Neural progenitor cell (in vitro differentiated cells): ENCODE measurements at regions not wholly inside any gene's neighbourhood (a gene's known extent, or its start where the extent isn't known, plus 50 kb on each side); places are given as distances from the start of the nearest gene placed in this dataset.
A peak's percentile ranks its signal among the peaks of the same experiment; 100 is the strongest.

Experiments used
- DNase-seq: peaks from one replicate; pipeline ENCODE4 v3.0.0-alpha.2; 2016; ENCODE audit warnings: low spot score
- H2AFZ ChIP-seq: fragments of 200-600 bp; sonication (generic); replicated peaks from 2 replicates; pipeline ENCODE4 v1.6.1; 2016; ENCODE audit warnings: antibody characterized with exemption
- H3F3A ChIP-seq: fragments of 200-600 bp; sonication (generic); 2 replicates; pipeline ENCODE4 v1.6.1; 2016; ENCODE audit warnings: antibody characterized with exemption, low read depth
- H3K27ac ChIP-seq: fragments of 200-600 bp; sonication (generic); 2 replicates; pipeline ENCODE4 v1.5.1; 2016; ENCODE audit warnings: mild to moderate bottlenecking
- H3K27me3 ChIP-seq: fragments of 200-600 bp; sonication (generic); 2 replicates; pipeline ENCODE4 v1.6.1; 2016; ENCODE audit warnings: mild to moderate bottlenecking, moderate library complexity
- H3K36me3 ChIP-seq: fragments of 200-600 bp; sonication (generic); 2 replicates; pipeline ENCODE4 v1.5.1; 2016
- H3K4me1 ChIP-seq: fragments of 200-600 bp; sonication (generic); 2 replicates; pipeline ENCODE4 v1.6.1; 2016; ENCODE audit warnings: mixed run types
- H3K4me2 ChIP-seq: fragments of 200-600 bp; sonication (generic); 2 replicates; pipeline ENCODE4 v1.6.1; 2016
- H3K4me3 ChIP-seq: fragments of 200-600 bp; sonication (generic); 2 replicates; pipeline ENCODE4 v1.5.1; 2016
- H3K79me2 ChIP-seq: fragments of 200-600 bp; sonication (generic); 2 replicates; pipeline ENCODE4 v1.6.1; 2016; ENCODE audit warnings: low read depth
- H3K9ac ChIP-seq: fragments of 200-600 bp; sonication (generic); 2 replicates; pipeline ENCODE4 v1.6.1; 2016
- H3K9me3 ChIP-seq: fragments of 200-600 bp; sonication (generic); 2 replicates; pipeline ENCODE4 v1.5.1; 2016; ENCODE audit warnings: low read depth
- H4K20me1 ChIP-seq: fragments of 200-600 bp; sonication (generic); 2 replicates; pipeline ENCODE4 v1.6.1; 2016; ENCODE audit warnings: low read depth
- H3K27ac Mint-ChIP-seq: 3 replicates; pipeline ENCODE4 v1.8.0; 2021; ENCODE audit warnings: mixed read lengths
- H3K27me3 Mint-ChIP-seq: 2 replicates; pipeline ENCODE4 v1.8.0; 2022; ENCODE audit warnings: low read depth, mild to moderate bottlenecking, inconsistent platforms, moderate library complexity, mixed read lengths; ENCODE audit not compliant: insufficient read depth
- H3K36me3 Mint-ChIP-seq: 3 replicates; pipeline ENCODE4 v1.8.0; 2021; ENCODE audit warnings: mixed read lengths
- H3K4me1 Mint-ChIP-seq: 3 replicates; pipeline ENCODE4 v1.8.0; 2021; ENCODE audit warnings: mixed read lengths
- H3K4me3 Mint-ChIP-seq: 3 replicates; pipeline ENCODE4 v1.8.0; 2021; ENCODE audit warnings: mild to moderate bottlenecking, moderate library complexity, mixed read lengths
- H3K9me3 Mint-ChIP-seq: 3 replicates; pipeline ENCODE4 v1.8.0; 2020; ENCODE audit warnings: mixed read lengths
- EZH2 ChIP-seq: fragments of 200-600 bp; sonication (generic); IDR thresholded peaks from 2 replicates; pipeline ENCODE4 v1.6.1; 2017; ENCODE audit warnings: antibody characterized with exemption, mild to moderate bottlenecking, moderate library complexity
- EZH2phosphoT487 ChIP-seq: fragments of 200-600 bp; sonication (generic); IDR thresholded peaks from 2 replicates; pipeline ENCODE4 v1.6.1; 2017; ENCODE audit warnings: antibody characterized with exemption
- TF ChIP-seq, protein P1 (sequence below): fragments of 200-600 bp; sonication (generic); IDR thresholded peaks from 2 replicates; pipeline ENCODE4 v1.5.1; 2017; ENCODE audit warnings: antibody characterized with exemption, mild to moderate bottlenecking

GRCh38 chr17:63116967-63117830, 151.2 kb downstream of the TANC2 start:
- Mint-ChIP-seq H3K27ac (peak overlapping the region; percentile 98), H3K4me3 (peak overlapping the region; percentile 67), H3K4me1 (peaks cover 27% of the 10 kb centered on the region), H3K9me3 (no peaks in the 10 kb centered on the region), H3K36me3 (no peaks in the 10 kb centered on the region), H3K27me3 (no peaks in the 10 kb centered on the region)
- no peaks in the 10 kb centered on the region for H3K9me3 ChIP-seq
- H3K4me3 ChIP-seq, result no peak overlapping the region
- H3K4me1 ChIP-seq, result peaks cover 14% of the 10 kb centered on the region
- H3K4me2 ChIP-seq, result no peak overlapping the region
- H3F3A ChIP-seq, result peaks cover 4% of the 10 kb centered on the region
- H3K79me2 ChIP-seq, result no peaks in the 10 kb centered on the region
- TF ChIP-seq EZH2phosphoT487, result no peak
- H3K36me3 ChIP-seq, result no peaks in the 10 kb centered on the region
- H3K9ac ChIP-seq, result no peak overlapping the region
- no peak overlapping the region for H3K27ac ChIP-seq
- no peaks in the 10 kb centered on the region for H4K20me1 ChIP-seq
- no peaks in the 10 kb centered on the region for H3K27me3 ChIP-seq
- DNase-seq, result peak; percentile 64
- H2AFZ ChIP-seq, result no peak overlapping the region

- Mint-ChIP-seq H3K4me3 (no peak overlapping the region), H3K4me1 (peaks cover 38% of the 10 kb centered on the region), H3K36me3 (peaks cover 4% of the 10 kb centered on the region), H3K27me3 (no peaks in the 10 kb centered on the region), H3K9me3 (no peaks in the 10 kb centered on the region), H3K27ac (no peak overlapping the region)
- DNase-seq, result no peak
- no peaks in the 10 kb centered on the region for H3K79me2 ChIP-seq
- TF ChIP-seq EZH2phosphoT487 (no peak), EZH2 (no peak)
- TF ChIP-seq, protein P1, sequence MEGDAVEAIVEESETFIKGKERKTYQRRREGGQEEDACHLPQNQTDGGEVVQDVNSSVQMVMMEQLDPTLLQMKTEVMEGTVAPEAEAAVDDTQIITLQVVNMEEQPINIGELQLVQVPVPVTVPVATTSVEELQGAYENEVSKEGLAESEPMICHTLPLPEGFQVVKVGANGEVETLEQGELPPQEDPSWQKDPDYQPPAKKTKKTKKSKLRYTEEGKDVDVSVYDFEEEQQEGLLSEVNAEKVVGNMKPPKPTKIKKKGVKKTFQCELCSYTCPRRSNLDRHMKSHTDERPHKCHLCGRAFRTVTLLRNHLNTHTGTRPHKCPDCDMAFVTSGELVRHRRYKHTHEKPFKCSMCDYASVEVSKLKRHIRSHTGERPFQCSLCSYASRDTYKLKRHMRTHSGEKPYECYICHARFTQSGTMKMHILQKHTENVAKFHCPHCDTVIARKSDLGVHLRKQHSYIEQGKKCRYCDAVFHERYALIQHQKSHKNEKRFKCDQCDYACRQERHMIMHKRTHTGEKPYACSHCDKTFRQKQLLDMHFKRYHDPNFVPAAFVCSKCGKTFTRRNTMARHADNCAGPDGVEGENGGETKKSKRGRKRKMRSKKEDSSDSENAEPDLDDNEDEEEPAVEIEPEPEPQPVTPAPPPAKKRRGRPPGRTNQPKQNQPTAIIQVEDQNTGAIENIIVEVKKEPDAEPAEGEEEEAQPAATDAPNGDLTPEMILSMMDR, result no peak
- no peaks in the 10 kb centered on the region for H3K27me3 ChIP-seq
- H3K9me3 ChIP-seq, result no peaks in the 10 kb centered on the region
- H3K27ac ChIP-seq, result no peak overlapping the region
- peaks cover 14% of the 10 kb centered on the region for H3K4me1 ChIP-seq
- H3K4me2 ChIP-seq, result no peak overlapping the region
- H3K36me3 ChIP-seq, result no peaks in the 10 kb centered on the region
- H3F3A ChIP-seq, result peaks cover 4% of the 10 kb centered on the region
- no peaks in the 10 kb centered on the region for H4K20me1 ChIP-seq
- no peak overlapping the region for H3K4me3 ChIP-seq
- no peak overlapping the region for H3K9ac ChIP-seq
- no peak overlapping the region for H2AFZ ChIP-seq
Measured at GRCh38 chr17:63120406-63120805, 154.4 kb downstream of the TANC2 start.

DNA sequence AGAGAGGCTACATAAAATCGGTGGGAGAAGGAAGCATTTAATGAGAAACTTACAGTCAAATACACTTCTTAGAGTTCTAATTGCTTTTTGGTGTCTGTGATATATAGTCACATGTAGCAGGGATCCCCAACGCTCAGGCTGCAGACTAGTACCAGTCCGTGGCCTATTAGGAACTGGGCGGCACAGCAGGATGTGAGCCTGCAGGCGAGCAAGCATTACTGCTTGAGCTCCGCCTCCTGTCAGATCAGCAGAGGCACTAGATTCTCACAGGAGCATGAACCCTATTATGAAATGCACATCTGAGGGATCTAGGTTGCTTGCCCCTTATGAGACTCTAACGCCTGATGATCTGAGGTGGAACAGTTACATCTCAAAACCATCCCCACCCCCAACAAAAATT, 158.5 kb downstream of the TANC2 start:
- Histone ChIP-seq H3K79me2 (no peaks in the 10 kb centered on the region), H3K4me2 (no peak overlapping the region), H3K36me3 (no peaks in the 10 kb centered on the region), H4K20me1 (no peaks in the 10 kb centered on the region), H2AFZ (no peak overlapping the region), H3K9me3 (no peaks in the 10 kb centered on the region), H3K9ac (no peak overlapping the region), H3F3A (no peaks in the 10 kb centered on the region), H3K27ac (no peak overlapping the region), H3K4me1 (no peaks in the 10 kb centered on the region), H3K27me3 (no peaks in the 10 kb centered on the region), H3K4me3 (no peak overlapping the region)
- TF ChIP-seq EZH2phosphoT487 (no peak), EZH2 (no peak)
- TF ChIP-seq, protein P1, result no peak
- no peak overlapping the region for H3K27ac Mint-ChIP-seq
- peaks cover 22% of the 10 kb centered on the region for H3K4me1 Mint-ChIP-seq
- H3K4me3 Mint-ChIP-seq, result no peak overlapping the region
- H3K9me3 Mint-ChIP-seq, result no peaks in the 10 kb centered on the region
- H3K36me3 Mint-ChIP-seq, result peaks cover 4% of the 10 kb centered on the region
- no peaks in the 10 kb centered on the region for H3K27me3 Mint-ChIP-seq
- DNase-seq, result no peak

DNA sequence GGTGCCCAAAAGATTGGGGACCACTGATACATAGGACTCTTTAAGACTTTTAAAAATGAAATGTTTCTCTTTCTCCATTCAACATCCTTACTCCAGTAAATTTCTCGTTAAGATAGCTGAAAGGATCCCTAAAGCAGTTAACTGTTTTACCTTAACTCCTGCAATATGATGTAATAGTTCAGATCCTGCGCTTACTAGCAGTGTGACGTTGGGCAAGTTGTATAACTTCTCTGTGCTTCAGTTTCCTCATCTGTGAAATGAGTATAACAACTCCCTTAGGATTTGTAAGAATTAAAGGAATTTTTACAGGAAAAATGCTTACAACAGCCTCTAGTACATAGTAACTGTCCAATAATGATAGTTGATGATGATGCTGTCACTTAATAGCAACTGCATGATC, 158.9 kb downstream of the TANC2 start:
- peaks cover 4% of the 10 kb centered on the region for H3K36me3 Mint-ChIP-seq
- H3K4me3 Mint-ChIP-seq, result no peak overlapping the region
- Histone ChIP-seq H3K9ac (no peak overlapping the region), H3K9me3 (no peaks in the 10 kb centered on the region), H3K79me2 (no peaks in the 10 kb centered on the region), H3K27ac (no peak overlapping the region), H3K4me1 (no peaks in the 10 kb centered on the region), H3K4me2 (no peak overlapping the region), H3K36me3 (no peaks in the 10 kb centered on the region), H3K27me3 (no peaks in the 10 kb centered on the region), H4K20me1 (no peaks in the 10 kb centered on the region), H2AFZ (no peak overlapping the region), H3F3A (no peaks in the 10 kb centered on the region), H3K4me3 (no peak overlapping the region)
- peaks cover 22% of the 10 kb centered on the region for H3K4me1 Mint-ChIP-seq
- no peak overlapping the region for H3K27ac Mint-ChIP-seq
- no peaks in the 10 kb centered on the region for H3K9me3 Mint-ChIP-seq
- TF ChIP-seq EZH2 (no peak), EZH2phosphoT487 (no peak)
- TF ChIP-seq, protein P1, result no peak
- no peaks in the 10 kb centered on the region for H3K27me3 Mint-ChIP-seq
- DNase-seq, result no peak
